NCI-H510A treated with DMSO at 0.1 percent for 48 hours (cell line): ENCODE measurements at regions not wholly inside any gene's neighbourhood (a gene's known extent, or its start where the extent isn't known, plus 50 kb on each side); places are given as distances from the start of the nearest gene placed in this dataset.

Source experiments
- DNase-seq: peaks from one replicate; lab custom pipeline; 2025; lab: John Stamatoyannopoulos, UW

- no peak for DNase-seq
Measured at GRCh38 chr2:173468266-173468793, 113.7 kb downstream of the CDCA7 start.

GRCh38 chr2:173472112-173472511, 117.4 kb downstream of the CDCA7 start:
- DNase-seq = no peak

DNA sequence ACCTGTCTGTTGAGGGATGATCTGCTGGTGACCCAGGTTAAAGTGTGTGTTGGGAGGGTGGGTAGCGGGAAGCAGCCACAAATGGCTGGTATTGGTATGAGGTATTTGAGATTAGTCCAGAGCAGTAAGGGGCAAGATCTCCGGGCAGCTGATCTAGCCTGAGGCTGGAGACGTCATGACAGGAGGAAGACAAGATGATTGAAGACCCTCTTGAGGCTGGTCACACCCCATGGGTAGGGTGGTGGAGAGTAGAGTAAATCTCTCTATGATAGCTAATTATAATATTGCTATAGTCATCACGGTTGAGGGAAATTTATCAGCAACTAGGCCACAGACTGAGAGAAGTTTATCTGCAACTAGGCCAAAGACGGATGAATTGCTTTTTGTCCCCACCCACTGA, 128.5 kb downstream of the CDCA7 start:
- DNase-seq = no peak

DNA sequence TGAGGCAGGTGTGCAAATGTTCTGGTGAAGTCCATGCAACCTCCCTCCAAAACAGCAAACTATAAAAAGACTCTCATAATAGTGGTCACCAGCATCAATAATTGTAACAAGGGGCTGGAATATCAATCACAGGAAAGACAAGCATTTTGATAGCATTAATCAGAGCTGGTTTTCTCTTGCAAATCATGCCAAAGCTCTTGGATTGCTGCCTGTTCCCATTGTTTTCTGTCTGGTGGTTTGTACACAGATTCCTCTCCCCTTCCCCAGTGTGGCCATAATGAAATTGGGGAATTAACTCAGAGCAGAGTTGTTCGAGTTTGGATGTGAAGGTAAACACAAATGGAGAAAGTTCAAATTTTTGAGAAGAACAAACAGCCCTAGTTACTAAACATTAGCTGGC, 134.2 kb downstream of the CDCA7 start:
- DNase-seq = no peak

GRCh38 chr2:173491418-173491817, 136.7 kb downstream of the CDCA7 start:
- DNase-seq = no peak

DNA sequence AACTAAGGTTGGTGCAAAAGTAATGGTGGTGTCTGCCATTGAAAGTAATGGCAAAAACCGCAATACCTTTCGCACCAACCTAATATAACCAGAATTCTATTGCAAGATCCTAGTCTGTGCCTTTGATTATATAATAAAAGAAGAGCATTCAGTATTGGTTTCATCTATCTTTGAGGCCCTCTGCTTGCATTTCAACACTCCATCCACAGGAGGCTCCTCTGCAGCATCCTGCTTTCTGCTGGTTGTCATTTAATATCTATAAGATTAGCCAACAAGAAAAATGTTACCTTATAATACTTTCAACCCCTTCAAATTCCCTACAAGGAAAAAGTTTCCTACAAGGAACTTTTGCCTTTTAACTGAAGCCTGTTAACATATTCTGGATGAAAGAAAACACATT, 139.2 kb downstream of the CDCA7 start:
- no peak for DNase-seq

DNA sequence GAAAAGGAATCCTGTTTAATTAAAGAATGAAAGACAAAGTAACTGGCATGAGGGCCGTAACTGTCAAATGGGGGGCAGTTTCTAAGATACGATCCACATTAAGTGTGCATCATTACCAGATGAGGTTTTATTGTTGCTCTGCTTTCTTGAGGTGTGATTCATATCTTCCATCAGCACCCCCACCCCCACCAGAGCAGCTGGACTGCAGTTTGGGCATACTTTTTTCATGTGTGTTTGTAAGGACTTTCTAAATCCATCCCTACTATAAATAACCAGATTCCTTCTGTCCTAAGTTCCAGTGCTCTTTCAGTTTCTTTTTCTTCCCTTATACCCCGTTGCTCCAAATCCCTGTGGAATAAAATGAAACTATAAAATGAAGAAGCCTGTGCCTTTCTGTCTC, 142.1 kb downstream of the CDCA7 start:
- no peak for DNase-seq

- DNase-seq = no peak
Measured at GRCh38 chr2:173500953-173501352, 146.3 kb downstream of the CDCA7 start.

- no peak for DNase-seq
Measured at GRCh38 chr2:173502296-173502695, 147.6 kb downstream of the CDCA7 start.

- peak; percentile 95 for DNase-seq
Measured at GRCh38 chr2:173511357-173511756, 156.7 kb downstream of the CDCA7 start.

DNA sequence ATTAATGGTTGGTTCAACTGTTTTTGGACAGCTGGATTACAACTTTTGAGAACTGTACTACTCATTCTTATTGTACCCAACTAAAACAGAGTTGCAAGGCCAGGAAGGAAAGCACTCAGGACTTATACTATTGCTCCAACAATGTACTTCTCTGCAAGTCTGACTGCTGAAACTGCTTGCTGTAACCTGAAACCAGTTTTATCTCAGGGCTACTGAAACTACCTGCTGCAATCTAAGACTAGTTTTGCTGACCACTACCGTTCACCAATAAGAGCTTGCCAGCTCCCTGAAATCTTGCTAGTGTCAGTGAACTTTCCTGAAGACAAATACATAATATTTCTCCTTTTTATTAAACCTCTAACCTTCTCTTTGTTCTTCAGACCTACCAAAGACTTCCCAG, 157.3 kb downstream of the CDCA7 start:
- peak; percentile 83 for DNase-seq

GRCh38 chr2:173513107-173513727, 158.5 kb downstream of the CDCA7 start:
- DNase-seq = no peak

DNA sequence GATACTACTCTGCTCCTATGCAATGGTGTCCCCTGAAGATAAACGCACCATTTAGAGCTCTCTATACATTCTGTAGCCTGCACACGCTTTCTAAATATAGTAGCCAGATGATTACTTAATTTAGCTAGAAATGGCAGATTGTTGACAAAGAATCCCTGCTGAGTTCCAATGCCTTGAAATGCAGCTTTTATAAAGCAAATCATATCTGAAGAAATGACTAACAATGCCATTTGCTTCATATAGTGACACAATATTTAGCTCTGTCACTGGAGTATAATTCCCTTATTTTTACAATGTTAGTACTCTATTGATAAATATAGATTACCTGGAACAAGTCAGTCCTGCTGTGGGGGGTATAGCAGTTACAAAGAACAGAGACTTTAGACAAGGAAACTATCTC, 166.2 kb downstream of the CDCA7 start:
- no peak for DNase-seq

- DNase-seq = no peak
Measured at GRCh38 chr2:173521450-173522192, 166.9 kb downstream of the CDCA7 start.

GRCh38 chr2:173523497-173523896, 168.8 kb downstream of the CDCA7 start:
- no peak for DNase-seq

- no peak for DNase-seq
Measured at GRCh38 chr2:173524256-173524955, 169.7 kb downstream of the CDCA7 start.

- DNase-seq = peak; percentile 79
Measured at GRCh38 chr2:173532732-173533531, 178.3 kb downstream of the CDCA7 start.

- no peak for DNase-seq
Measured at GRCh38 chr2:173537694-173538093, 183.0 kb downstream of the CDCA7 start.

- DNase-seq = no peak
Measured at GRCh38 chr2:173539615-173540014, 184.9 kb downstream of the CDCA7 start.

GRCh38 chr2:173544641-173545363, 190.1 kb downstream of the CDCA7 start:
- DNase-seq = no peak

GRCh38 chr2:173545364-173545763, 190.7 kb downstream of the CDCA7 start:
- no peak for DNase-seq
